ENCODE measurements at regions not wholly inside any gene's neighbourhood (a gene's known extent, or its start where the extent isn't known, plus 50 kb on each side); places are given as distances from the start of the nearest gene placed in this dataset.

DNA sequence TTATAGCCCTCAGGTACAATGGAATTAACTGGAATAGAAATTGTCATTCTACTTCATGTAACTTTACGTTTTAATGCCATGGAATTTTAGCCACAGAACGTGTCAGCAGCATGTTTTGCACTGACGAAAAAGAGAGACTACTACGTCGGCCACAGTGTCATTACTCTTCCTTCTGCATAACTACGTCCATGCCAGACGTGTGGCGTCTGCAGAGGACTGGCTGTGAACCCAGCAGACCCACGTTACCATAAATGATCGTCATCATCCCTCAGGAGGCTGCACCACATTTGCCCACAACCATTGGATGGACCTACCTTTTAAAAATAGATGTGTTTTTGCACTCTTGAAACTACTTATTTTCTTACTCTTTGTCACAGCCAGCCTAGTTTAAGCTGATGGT, 63.8 kb upstream of the ATG10 start:
- H3K4me1 ChIP-seq (ENCODE audit: control insufficient read depth in 1 of 2, insufficient read depth in 2 of 2, low read depth in 1 of 2, low read length in 1 of 2): no peaks in the 10 kb centered on the region; a peak in 1 of 4 replicates
- H3K9ac ChIP-seq: no peak overlapping the region
- no peak for TF ChIP-seq RCOR1 (IDR thresholded peaks at IDR 0.05; ENCODE audit: low read length)
- no peak for TF ChIP-seq GATA2 (CRISPR knock-in tag; IDR thresholded peaks at IDR 0.05)
- no peak for TF ChIP-seq NRF1 (IDR thresholded peaks at IDR 0.05; ENCODE audit: low read depth, low read length)
- no peak for TF ChIP-seq RAD21 (IDR thresholded peaks at IDR 0.05; ENCODE audit: low read length)
- TF ChIP-seq JUND (IDR thresholded peaks at IDR 0.05): no peak
- TF ChIP-seq, protein P1, sequence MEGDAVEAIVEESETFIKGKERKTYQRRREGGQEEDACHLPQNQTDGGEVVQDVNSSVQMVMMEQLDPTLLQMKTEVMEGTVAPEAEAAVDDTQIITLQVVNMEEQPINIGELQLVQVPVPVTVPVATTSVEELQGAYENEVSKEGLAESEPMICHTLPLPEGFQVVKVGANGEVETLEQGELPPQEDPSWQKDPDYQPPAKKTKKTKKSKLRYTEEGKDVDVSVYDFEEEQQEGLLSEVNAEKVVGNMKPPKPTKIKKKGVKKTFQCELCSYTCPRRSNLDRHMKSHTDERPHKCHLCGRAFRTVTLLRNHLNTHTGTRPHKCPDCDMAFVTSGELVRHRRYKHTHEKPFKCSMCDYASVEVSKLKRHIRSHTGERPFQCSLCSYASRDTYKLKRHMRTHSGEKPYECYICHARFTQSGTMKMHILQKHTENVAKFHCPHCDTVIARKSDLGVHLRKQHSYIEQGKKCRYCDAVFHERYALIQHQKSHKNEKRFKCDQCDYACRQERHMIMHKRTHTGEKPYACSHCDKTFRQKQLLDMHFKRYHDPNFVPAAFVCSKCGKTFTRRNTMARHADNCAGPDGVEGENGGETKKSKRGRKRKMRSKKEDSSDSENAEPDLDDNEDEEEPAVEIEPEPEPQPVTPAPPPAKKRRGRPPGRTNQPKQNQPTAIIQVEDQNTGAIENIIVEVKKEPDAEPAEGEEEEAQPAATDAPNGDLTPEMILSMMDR (IDR thresholded peaks at IDR 0.05): no peak
- TF ChIP-seq FOSL2 (IDR thresholded peaks at IDR 0.05; ENCODE audit: borderline replicate concordance, low read depth): no peak
- no peak for TF ChIP-seq GABPA (IDR thresholded peaks at IDR 0.05; ENCODE audit: low read depth)
- no peak for TF ChIP-seq RXRA (IDR thresholded peaks at IDR 0.05; ENCODE audit: borderline replicate concordance, low read depth)
- H3K4me3 ChIP-seq (ENCODE audit: low read depth in 2 of 2, low read length in 1 of 2): no peak overlapping the region
- H3K27me3 ChIP-seq (ENCODE audit: insufficient read depth): no peaks in the 10 kb centered on the region
- no peaks in the 10 kb centered on the region for H3F3A ChIP-seq (replicated peaks; ENCODE audit: insufficient read depth)
- no peak for DNase-seq
- CTCF ChIA-PET: no interaction called here
- no peak overlapping the region for H2AFZ ChIP-seq (ENCODE audit: low read depth)
- no peaks in the 10 kb centered on the region for H4K20me1 ChIP-seq (ENCODE audit: insufficient read depth)
- no peaks in the 10 kb centered on the region for H3K9me3 ChIP-seq
- no peaks in the 10 kb centered on the region for H3K9me2 ChIP-seq
- no peaks in the 10 kb centered on the region for H3K79me2 ChIP-seq (ENCODE audit: insufficient read depth)
- WGBS (ENCODE audit: low lambda C conversion rate): 81% methylated on average over 10 of the region's 10 CpGs
- POLR2A ChIA-PET: no interaction called here
- no peak overlapping the region for H3K27ac ChIP-seq (ENCODE audit: low read depth in 2 of 2, low read length in 1 of 2)
- H3K4me2 ChIP-seq: no peak overlapping the region
- H3K36me3 ChIP-seq (replicated peaks in 1 of 2; ENCODE audit: control insufficient read depth in 1 of 2, insufficient read depth in 2 of 2, low read length in 1 of 2): no peaks in the 10 kb centered on the region

DNA sequence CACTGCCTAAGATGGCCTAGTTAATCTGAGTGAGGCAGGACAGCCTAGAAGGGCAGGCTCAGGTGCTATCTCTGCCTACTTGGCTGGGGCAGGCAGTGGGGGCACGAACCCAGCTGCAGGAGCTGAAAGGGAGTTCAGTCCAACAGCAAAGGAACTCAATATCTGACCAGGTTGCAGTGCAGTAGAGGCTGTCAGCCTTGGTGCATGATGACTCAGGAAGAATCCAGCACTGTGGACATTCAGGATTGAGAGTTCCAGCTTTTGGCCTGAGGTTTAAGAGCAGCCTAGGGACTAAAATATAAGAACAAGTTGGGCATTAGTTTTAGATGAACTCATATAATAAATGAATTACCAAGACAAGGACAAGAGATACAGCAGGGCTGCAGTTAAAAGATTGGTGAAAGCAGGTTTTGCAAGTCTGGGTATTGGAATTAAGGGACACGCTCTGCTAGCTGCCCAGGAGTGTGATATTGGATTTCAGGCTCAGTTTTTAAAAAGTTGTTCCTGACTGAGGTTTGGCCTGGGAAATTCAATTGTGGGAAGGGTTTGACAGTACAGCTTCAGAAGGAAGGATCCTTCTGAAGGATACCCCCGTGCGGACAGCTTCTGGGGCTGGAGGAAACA, 64.7 kb upstream of the ATG10 start:
- no peak overlapping the region for H3K9ac ChIP-seq
- no peaks in the 10 kb centered on the region for H3K36me3 ChIP-seq (replicated peaks in 1 of 2; ENCODE audit: control insufficient read depth in 1 of 2, insufficient read depth in 2 of 2, low read length in 1 of 2)
- H3F3A ChIP-seq (replicated peaks; ENCODE audit: insufficient read depth): no peaks in the 10 kb centered on the region
- H3K4me1 ChIP-seq (ENCODE audit: control insufficient read depth in 1 of 2, insufficient read depth in 2 of 2, low read depth in 1 of 2, low read length in 1 of 2): no peaks in the 10 kb centered on the region; a peak in 1 of 4 replicates
- H3K9me3 ChIP-seq: no peaks in the 10 kb centered on the region
- no peak for DNase-seq
- no peaks in the 10 kb centered on the region for H3K79me2 ChIP-seq (ENCODE audit: insufficient read depth)
- 94% methylated on average over 3 of the region's 4 CpGs for WGBS (ENCODE audit: low lambda C conversion rate)
- no peaks in the 10 kb centered on the region for H3K9me2 ChIP-seq
- no peaks in the 10 kb centered on the region for H3K27me3 ChIP-seq (ENCODE audit: insufficient read depth)
- H3K27ac ChIP-seq (ENCODE audit: low read depth in 2 of 2, low read length in 1 of 2): no peak overlapping the region
- POLR2A ChIA-PET: no interaction called here
- no peak overlapping the region for H2AFZ ChIP-seq (ENCODE audit: low read depth)
- H4K20me1 ChIP-seq (ENCODE audit: insufficient read depth): no peaks in the 10 kb centered on the region
- H3K4me2 ChIP-seq: no peak overlapping the region
- H3K4me3 ChIP-seq (ENCODE audit: low read depth in 2 of 2, low read length in 1 of 2): no peak overlapping the region
- CTCF ChIA-PET: interaction anchor here (1.0 kb wide), 1 partner anchor 8 kb away, joined by 3 read pairs; no protein-coding TSS in a partner anchor
- TF ChIP-seq, protein P2, sequence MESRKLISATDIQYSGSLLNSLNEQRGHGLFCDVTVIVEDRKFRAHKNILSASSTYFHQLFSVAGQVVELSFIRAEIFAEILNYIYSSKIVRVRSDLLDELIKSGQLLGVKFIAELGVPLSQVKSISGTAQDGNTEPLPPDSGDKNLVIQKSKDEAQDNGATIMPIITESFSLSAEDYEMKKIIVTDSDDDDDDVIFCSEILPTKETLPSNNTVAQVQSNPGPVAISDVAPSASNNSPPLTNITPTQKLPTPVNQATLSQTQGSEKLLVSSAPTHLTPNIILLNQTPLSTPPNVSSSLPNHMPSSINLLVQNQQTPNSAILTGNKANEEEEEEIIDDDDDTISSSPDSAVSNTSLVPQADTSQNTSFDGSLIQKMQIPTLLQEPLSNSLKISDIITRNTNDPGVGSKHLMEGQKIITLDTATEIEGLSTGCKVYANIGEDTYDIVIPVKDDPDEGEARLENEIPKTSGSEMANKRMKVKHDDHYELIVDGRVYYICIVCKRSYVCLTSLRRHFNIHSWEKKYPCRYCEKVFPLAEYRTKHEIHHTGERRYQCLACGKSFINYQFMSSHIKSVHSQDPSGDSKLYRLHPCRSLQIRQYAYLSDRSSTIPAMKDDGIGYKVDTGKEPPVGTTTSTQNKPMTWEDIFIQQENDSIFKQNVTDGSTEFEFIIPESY (IDR thresholded peaks at IDR 0.05; ENCODE audit: borderline replicate concordance, low read depth): no peak
- no peak for TF ChIP-seq NFIC (IDR thresholded peaks at IDR 0.05; ENCODE audit: borderline replicate concordance)
- TF ChIP-seq, protein P3, sequence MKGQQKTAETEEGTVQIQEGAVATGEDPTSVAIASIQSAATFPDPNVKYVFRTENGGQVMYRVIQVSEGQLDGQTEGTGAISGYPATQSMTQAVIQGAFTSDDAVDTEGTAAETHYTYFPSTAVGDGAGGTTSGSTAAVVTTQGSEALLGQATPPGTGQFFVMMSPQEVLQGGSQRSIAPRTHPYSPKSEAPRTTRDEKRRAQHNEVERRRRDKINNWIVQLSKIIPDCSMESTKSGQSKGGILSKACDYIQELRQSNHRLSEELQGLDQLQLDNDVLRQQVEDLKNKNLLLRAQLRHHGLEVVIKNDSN (IDR thresholded peaks at IDR 0.05; ENCODE audit: borderline replicate concordance, low read depth): no peak
- TF ChIP-seq, protein P4, sequence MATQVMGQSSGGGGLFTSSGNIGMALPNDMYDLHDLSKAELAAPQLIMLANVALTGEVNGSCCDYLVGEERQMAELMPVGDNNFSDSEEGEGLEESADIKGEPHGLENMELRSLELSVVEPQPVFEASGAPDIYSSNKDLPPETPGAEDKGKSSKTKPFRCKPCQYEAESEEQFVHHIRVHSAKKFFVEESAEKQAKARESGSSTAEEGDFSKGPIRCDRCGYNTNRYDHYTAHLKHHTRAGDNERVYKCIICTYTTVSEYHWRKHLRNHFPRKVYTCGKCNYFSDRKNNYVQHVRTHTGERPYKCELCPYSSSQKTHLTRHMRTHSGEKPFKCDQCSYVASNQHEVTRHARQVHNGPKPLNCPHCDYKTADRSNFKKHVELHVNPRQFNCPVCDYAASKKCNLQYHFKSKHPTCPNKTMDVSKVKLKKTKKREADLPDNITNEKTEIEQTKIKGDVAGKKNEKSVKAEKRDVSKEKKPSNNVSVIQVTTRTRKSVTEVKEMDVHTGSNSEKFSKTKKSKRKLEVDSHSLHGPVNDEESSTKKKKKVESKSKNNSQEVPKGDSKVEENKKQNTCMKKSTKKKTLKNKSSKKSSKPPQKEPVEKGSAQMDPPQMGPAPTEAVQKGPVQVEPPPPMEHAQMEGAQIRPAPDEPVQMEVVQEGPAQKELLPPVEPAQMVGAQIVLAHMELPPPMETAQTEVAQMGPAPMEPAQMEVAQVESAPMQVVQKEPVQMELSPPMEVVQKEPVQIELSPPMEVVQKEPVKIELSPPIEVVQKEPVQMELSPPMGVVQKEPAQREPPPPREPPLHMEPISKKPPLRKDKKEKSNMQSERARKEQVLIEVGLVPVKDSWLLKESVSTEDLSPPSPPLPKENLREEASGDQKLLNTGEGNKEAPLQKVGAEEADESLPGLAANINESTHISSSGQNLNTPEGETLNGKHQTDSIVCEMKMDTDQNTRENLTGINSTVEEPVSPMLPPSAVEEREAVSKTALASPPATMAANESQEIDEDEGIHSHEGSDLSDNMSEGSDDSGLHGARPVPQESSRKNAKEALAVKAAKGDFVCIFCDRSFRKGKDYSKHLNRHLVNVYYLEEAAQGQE (IDR thresholded peaks at IDR 0.05; ENCODE audit: low read depth, low read length): no peak
- TF ChIP-seq, protein P1 (IDR thresholded peaks at IDR 0.05): no peak
- TF ChIP-seq RFX5 (IDR thresholded peaks at IDR 0.05; ENCODE audit: low read length): no peak
- TF ChIP-seq, protein P5, sequence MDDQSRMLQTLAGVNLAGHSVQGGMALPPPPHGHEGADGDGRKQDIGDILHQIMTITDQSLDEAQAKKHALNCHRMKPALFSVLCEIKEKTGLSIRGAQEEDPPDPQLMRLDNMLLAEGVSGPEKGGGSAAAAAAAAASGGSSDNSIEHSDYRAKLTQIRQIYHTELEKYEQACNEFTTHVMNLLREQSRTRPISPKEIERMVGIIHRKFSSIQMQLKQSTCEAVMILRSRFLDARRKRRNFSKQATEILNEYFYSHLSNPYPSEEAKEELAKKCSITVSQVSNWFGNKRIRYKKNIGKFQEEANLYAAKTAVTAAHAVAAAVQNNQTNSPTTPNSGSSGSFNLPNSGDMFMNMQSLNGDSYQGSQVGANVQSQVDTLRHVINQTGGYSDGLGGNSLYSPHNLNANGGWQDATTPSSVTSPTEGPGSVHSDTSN (IDR thresholded peaks at IDR 0.05): no peak
- TF ChIP-seq FOXJ3 (CRISPR knock-in tag; IDR thresholded peaks at IDR 0.05): no peak

All from SK-N-SH (cell line).